Mesendoderm (in vitro differentiated cells): ENCODE measurements at regions not wholly inside any gene's neighbourhood (a gene's known extent, or its start where the extent isn't known, plus 50 kb on each side); places are given as distances from the start of the nearest gene placed in this dataset.

Source experiments
- DNase-seq: peaks from one replicate; pipeline ENCODE4 v3.0.0; 2013
- H2AK5ac ChIP-seq: 2 replicates; pipeline ENCODE4 v1.6.1; 2013; ENCODE audit warnings: low read length, inconsistent platforms
- H2BK120ac ChIP-seq: 2 replicates; pipeline ENCODE4 v1.6.1; 2013; ENCODE audit warnings: low read depth, mild to moderate bottlenecking, low read length, moderate library complexity, mixed read lengths
- H2BK15ac ChIP-seq: replicated peaks from 2 replicates; pipeline ENCODE4 v1.6.1; 2013; ENCODE audit warnings: low read depth, mild to moderate bottlenecking, moderate library complexity
- H2BK5ac ChIP-seq: 2 replicates; pipeline ENCODE4 v1.6.1; 2013; ENCODE audit warnings: low read length, inconsistent platforms
- H3K18ac ChIP-seq: 2 replicates; pipeline ENCODE4 v1.6.1; 2013; ENCODE audit warnings: mild to moderate bottlenecking, low read length, mixed read lengths
- H3K23ac ChIP-seq: one replicate; pipeline ENCODE4 v1.6.1; 2013; ENCODE audit warnings: low read length
- H3K27ac ChIP-seq: 2 replicates; pipeline ENCODE4 v1.5.1; 2013; ENCODE audit warnings: low read depth, mild to moderate bottlenecking, inconsistent platforms, low read length, moderate library complexity
- H3K27me3 ChIP-seq: 2 replicates; pipeline ENCODE4 v1.6.1; 2013; ENCODE audit warnings: low read length, control low read depth, mild to moderate bottlenecking, inconsistent platforms; ENCODE audit not compliant: insufficient read depth, poor library complexity
- H3K36me3 ChIP-seq: 2 replicates; pipeline ENCODE4 v1.6.1; 2013; ENCODE audit warnings: low read length, inconsistent platforms; ENCODE audit not compliant: control insufficient read depth, insufficient read depth
- H3K4ac ChIP-seq: one replicate; pipeline ENCODE4 v1.6.1; 2013; ENCODE audit warnings: low read depth, mild to moderate bottlenecking, low read length, moderate library complexity
- H3K4me1 ChIP-seq: 2 replicates; pipeline ENCODE4 v1.6.1; 2013; ENCODE audit warnings: low read depth, low read length, inconsistent platforms; ENCODE audit not compliant: control insufficient read depth
- H3K4me2 ChIP-seq: 2 replicates; pipeline ENCODE4 v1.6.1; 2013; ENCODE audit warnings: low read length
- H3K4me3 ChIP-seq: 2 replicates; pipeline ENCODE4 v1.5.1; 2013; ENCODE audit warnings: mild to moderate bottlenecking, low read length
- H3K56ac ChIP-seq: one replicate; pipeline ENCODE4 v1.6.1; 2013; ENCODE audit warnings: low read length
- H3K79me1 ChIP-seq: 2 replicates; pipeline ENCODE4 v1.6.1; 2013; ENCODE audit warnings: low read length, inconsistent platforms
- H3K79me2 ChIP-seq: 2 replicates; pipeline ENCODE4 v1.6.1; 2013; ENCODE audit warnings: mild to moderate bottlenecking, low read length; ENCODE audit not compliant: control insufficient read depth, insufficient read depth
- H3K9ac ChIP-seq: 2 replicates; pipeline ENCODE4 v1.6.1; 2013; ENCODE audit warnings: low read length, inconsistent platforms
- H4K5ac ChIP-seq: one replicate; pipeline ENCODE4 v1.6.1; 2013; ENCODE audit warnings: low read length
- H4K8ac ChIP-seq: one replicate; pipeline ENCODE4 v1.6.1; 2013; ENCODE audit warnings: low read depth, mild to moderate bottlenecking, control low read depth, low read length, moderate library complexity
- WGBS: extraction: QIAGEN DNeasy Blood & Tissue Kit; methylation state at CpG from one replicate; pipeline ENCODE4 v1.1.7; 2013; ENCODE audit warnings: low lambda C conversion rate, missing lambda C conversion rate; ENCODE audit not compliant: insufficient coverage; ENCODE audit errors: extremely low coverage; 5-methylcytosine and 5-hydroxymethylcytosine counted together

- H3K79me2 ChIP-seq: no peaks in the 10 kb centered on the region
- H3K4me2 ChIP-seq: no peak overlapping the region
- H3K79me1 ChIP-seq: no peaks in the 10 kb centered on the region
- H3K9ac ChIP-seq: no peak overlapping the region
- no peak overlapping the region for H3K56ac ChIP-seq
- H2BK5ac ChIP-seq: no peak overlapping the region
- H3K4ac ChIP-seq: no peak overlapping the region
- no peak overlapping the region for H3K27ac ChIP-seq
- no peak overlapping the region for H2AK5ac ChIP-seq
- no peak overlapping the region for H3K18ac ChIP-seq
- no peaks in the 10 kb centered on the region for H3K4me1 ChIP-seq
- no peak overlapping the region for H4K8ac ChIP-seq
- WGBS: no CpG with 5 or more reads among the region's 1 CpG
- no peaks in the 10 kb centered on the region for H3K36me3 ChIP-seq
- H2BK15ac ChIP-seq: no peak overlapping the region
- no peak for DNase-seq
- no peak overlapping the region for H3K4me3 ChIP-seq
- H3K23ac ChIP-seq: no peak overlapping the region
- H3K27me3 ChIP-seq: peaks cover 2% of the 10 kb centered on the region
- H2BK120ac ChIP-seq: no peak overlapping the region
- H4K5ac ChIP-seq: no peak overlapping the region
These were observed 201.8 kb upstream of the ZNF521 start for GRCh38 chr18:25553631-25554263.

- no CpG with 5 or more reads among the region's 2 CpGs for WGBS
- DNase-seq: no peak
These were observed 192.8 kb upstream of the ZNF521 start for GRCh38 chr18:25544546-25545287.

GRCh38 chr18:25538175-25538922 is 186.4 kb upstream of the ZNF521 start:
- Histone ChIP-seq H3K79me2 (no peaks in the 10 kb centered on the region), H4K8ac (no peak overlapping the region), H2BK5ac (no peak overlapping the region), H3K56ac (no peak overlapping the region), H2BK120ac (no peak overlapping the region), H3K4me2 (no peak overlapping the region), H3K23ac (no peak overlapping the region), H3K4me3 (no peak overlapping the region), H3K27ac (no peak overlapping the region), H3K4me1 (no peaks in the 10 kb centered on the region), H4K5ac (no peak overlapping the region), H3K9ac (no peak overlapping the region), H2BK15ac (no peak overlapping the region), H3K18ac (no peak overlapping the region), H3K79me1 (no peaks in the 10 kb centered on the region), H2AK5ac (no peak overlapping the region), H3K36me3 (no peaks in the 10 kb centered on the region), H3K4ac (no peak overlapping the region), H3K27me3 (no peaks in the 10 kb centered on the region)
- no CpG with 5 or more reads among the region's 7 CpGs for WGBS
- no peak for DNase-seq

More at GRCh38 chr18:25544546-25545287, 192.8 kb upstream of the ZNF521 start:
- Histone ChIP-seq H2AK5ac (no peak overlapping the region), H3K36me3 (no peaks in the 10 kb centered on the region), H3K4me3 (no peak overlapping the region), H3K79me1 (no peaks in the 10 kb centered on the region), H3K9ac (no peak overlapping the region), H3K18ac (no peak overlapping the region), H3K4me2 (no peak overlapping the region), H2BK120ac (no peak overlapping the region), H3K4me1 (no peaks in the 10 kb centered on the region), H4K5ac (no peak overlapping the region), H2BK15ac (no peak overlapping the region), H2BK5ac (no peak overlapping the region), H3K56ac (no peak overlapping the region), H3K27ac (no peak overlapping the region), H3K79me2 (no peaks in the 10 kb centered on the region), H3K23ac (no peak overlapping the region), H4K8ac (no peak overlapping the region), H3K27me3 (no peaks in the 10 kb centered on the region), H3K4ac (no peak overlapping the region)

GRCh38 chr18:25535495-25535894 is 183.5 kb upstream of the ZNF521 start:
- Histone ChIP-seq H4K5ac (no peak overlapping the region), H3K36me3 (no peaks in the 10 kb centered on the region), H3K4me2 (no peak overlapping the region), H4K8ac (no peak overlapping the region), H2BK120ac (no peak overlapping the region), H3K79me1 (no peaks in the 10 kb centered on the region), H3K9ac (no peak overlapping the region), H3K23ac (no peak overlapping the region), H2BK15ac (no peak overlapping the region), H3K56ac (no peak overlapping the region), H3K18ac (no peak overlapping the region), H3K4me1 (no peaks in the 10 kb centered on the region), H3K27ac (no peak overlapping the region), H3K4me3 (no peak overlapping the region), H3K27me3 (no peaks in the 10 kb centered on the region), H3K4ac (no peak overlapping the region), H2AK5ac (no peak overlapping the region), H2BK5ac (no peak overlapping the region), H3K79me2 (no peaks in the 10 kb centered on the region)
- no peak for DNase-seq
- WGBS: no CpG with 5 or more reads among the region's 1 CpG

GRCh38 chr18:25534401-25534800 is 182.4 kb upstream of the ZNF521 start:
- Histone ChIP-seq H3K79me2 (no peaks in the 10 kb centered on the region), H2BK120ac (no peak overlapping the region), H3K18ac (no peak overlapping the region), H3K4me1 (no peaks in the 10 kb centered on the region), H3K36me3 (no peaks in the 10 kb centered on the region), H4K5ac (no peak overlapping the region), H3K4me2 (no peak overlapping the region), H3K27me3 (no peaks in the 10 kb centered on the region), H3K56ac (no peak overlapping the region), H3K4ac (no peak overlapping the region), H2BK15ac (no peak overlapping the region), H4K8ac (no peak overlapping the region), H3K4me3 (no peak overlapping the region), H3K27ac (no peak overlapping the region), H2AK5ac (no peak overlapping the region), H2BK5ac (no peak overlapping the region), H3K9ac (no peak overlapping the region), H3K23ac (no peak overlapping the region), H3K79me1 (no peaks in the 10 kb centered on the region)
- no peak for DNase-seq
- WGBS: no CpG with 5 or more reads among the region's 1 CpG
